GM12878 (cell line): ENCODE measurements at regions not wholly inside any gene's neighbourhood (a gene's known extent, or its start where the extent isn't known, plus 50 kb on each side); places are given as distances from the start of the nearest gene placed in this dataset.

ENCODE experiments used
- ATAC-seq: fragments of 200-7000 bp; cut with Tn5 transposase; 3 replicates; pipeline ENCODE4 v1.9.1; 2020; ENCODE audit warnings: mild to moderate bottlenecking, moderate library complexity
- BruUV-seq: library from RNA; stranded (reverse); fragments of 400-500 nt; replicated peaks from 2 replicates; lab custom pipeline; 2021; lab: Mats Ljungman, UMichigan
- CTCF ChIA-PET: fragments of 300-600 bp; sonication (Branson Sonifier 250); formaldehyde crosslinking; extraction: SDS; loops from one replicate; lab custom pipeline; 2021; ENCODE audit warnings: inconsistent platforms; lab: Yijun Ruan, JAX
- POLR2A ChIA-PET: fragments of 350-600 bp; formaldehyde crosslinking; extraction: SDS; loops from one replicate; lab custom pipeline; 2021; ENCODE audit warnings: inconsistent platforms; lab: Charles Lee
- RAD21 ChIA-PET: fragments of 300-600 bp; sonication (Branson Sonifier 250); formaldehyde crosslinking; loops from one replicate; lab custom pipeline; 2023; ENCODE audit warnings: antibody characterized with exemption; ENCODE audit not compliant: unreplicated experiment; lab: Charles Lee
- SMC1A ChIA-PET: fragments of 300-600 bp; sonication (Branson Sonifier 250); formaldehyde crosslinking; loops from one replicate; lab custom pipeline; 2023; ENCODE audit not compliant: unreplicated experiment, uncharacterized antibody; lab: Charles Lee
- DNase-seq: peaks from one replicate; pipeline ENCODE4 v3.0.0-alpha.2; 2011; ENCODE audit warnings: low read depth, low spot score
- FAIRE-seq: peaks from 3 replicates; lab custom pipeline; 2011; peaks lifted over from hg19 to GRCh38; lab: Jason Lieb, UNC
- H2AFZ ChIP-seq: 2 replicates; pipeline ENCODE4 v1.6.0; 2011; ENCODE audit warnings: low read depth, low read length, control low read depth; ENCODE audit not compliant: control insufficient read depth
- H3K27ac ChIP-seq: 2 replicates; pipeline ENCODE4 v1.5.1; 2011; ENCODE audit warnings: control low read depth; ENCODE audit not compliant: control insufficient read depth, insufficient read depth
- H3K27me3 ChIP-seq, 2 experiments: replicated peaks in 1 of 2; 2 replicates each; pipeline versions ENCODE4 v1.6.0 to v1.6.1; 2011; ENCODE audit warnings: low read length in 1 of 2; ENCODE audit not compliant: control insufficient read depth in 2 of 2, insufficient read depth in 2 of 2
- H3K36me3 ChIP-seq, 2 experiments: 2 replicates each; pipeline ENCODE4 v1.5.1; 2011; ENCODE audit warnings: low read length in 1 of 2; ENCODE audit not compliant: control insufficient read depth in 2 of 2, insufficient read depth in 2 of 2
- H3K4me1 ChIP-seq: 2 replicates; pipeline ENCODE4 v1.6.1; 2011; ENCODE audit warnings: mild to moderate bottlenecking, low read length, moderate library complexity, mixed read lengths; ENCODE audit not compliant: control insufficient read depth, insufficient read depth
- H3K4me2 ChIP-seq: 2 replicates; pipeline ENCODE4 v1.6.0; 2011; ENCODE audit warnings: control low read depth; ENCODE audit not compliant: control insufficient read depth, insufficient read depth
- H3K4me3 ChIP-seq: fragments of 200-600 bp; sonication (generic); 2 replicates; pipeline ENCODE4 v1.5.1; 2016
- H3K79me2 ChIP-seq: 2 replicates; pipeline ENCODE4 v1.6.0; 2011; ENCODE audit warnings: low read length; ENCODE audit not compliant: control insufficient read depth, insufficient read depth
- H3K9ac ChIP-seq: 2 replicates; pipeline ENCODE4 v1.8.0; 2011; ENCODE audit warnings: low read length, control low read depth, mixed read lengths; ENCODE audit not compliant: control insufficient read depth, insufficient read depth
- H3K9me3 ChIP-seq: replicated peaks from 3 replicates; pipeline ENCODE4 v1.5.1; 2011; ENCODE audit warnings: mild to moderate bottlenecking, low read length; ENCODE audit not compliant: control insufficient read depth, insufficient read depth
- H4K20me1 ChIP-seq: 2 replicates; pipeline ENCODE4 v1.6.0; 2011; ENCODE audit not compliant: control insufficient read depth, insufficient read depth
- CREM ChIP-seq: IDR thresholded peaks from 2 replicates; pipeline ENCODE4 v1.6.1; 2014; ENCODE audit warnings: antibody characterized with exemption, low read depth
- EP300 ChIP-seq, 2 experiments: fragments of 150-350 bp in 1 of 2; IDR thresholded peaks; 2 replicates each; pipeline ENCODE4 v1.6.1; 2011 to 2012; ENCODE audit warnings: low read depth in 2 of 2, low read length in 2 of 2, borderline replicate concordance in 1 of 2, improper control_type of control experiment in 1 of 2, inconsistent platforms in 1 of 2; ENCODE audit not compliant: control insufficient read depth in 1 of 2
- FOXK2 ChIP-seq: fragments of 450-650 bp; IDR thresholded peaks from 2 replicates; pipeline ENCODE4 v1.6.1; 2017; ENCODE audit warnings: mild to moderate bottlenecking, moderate library complexity
- KAT2A ChIP-seq: conservative IDR thresholded peaks from 2 replicates; pipeline ENCODE4 v1.6.1; 2011; ENCODE audit warnings: low read depth, low read length; ENCODE audit not compliant: control insufficient read depth
- MTA2 ChIP-seq: fragments of 450-650 bp; IDR thresholded peaks from 2 replicates; pipeline ENCODE4 v1.6.1; 2016; ENCODE audit warnings: low read depth, mild to moderate bottlenecking, moderate library complexity
- MXI1 ChIP-seq: fragments of 150-350 bp; IDR thresholded peaks from 2 replicates; pipeline ENCODE4 v1.6.1; 2011; ENCODE audit warnings: low read depth, mild to moderate bottlenecking, inconsistent platforms, low read length, improper control_type of control experiment
- WGBS: methylation state at CpG from one replicate; pipeline ENCODE4 v1.1.6; 2016; ENCODE audit warnings: low lambda C conversion rate; ENCODE audit not compliant: insufficient replicate concordance, insufficient coverage; ENCODE audit errors: missing lambda C conversion rate; 5-methylcytosine and 5-hydroxymethylcytosine counted together
- in situ Hi-C: fragments of 300-500 bp; cut with MboI; formaldehyde crosslinking; loops from 9 replicates; pipeline ENCODE4 v1.14.3; 2018; ENCODE audit warnings: mixed read lengths
- intact Hi-C: fragments of 100-400 bp; cut with micrococcal nuclease; formaldehyde crosslinking; loops from one replicate; pipeline ENCODE4 v1.14.2; 2022; ENCODE audit not compliant: unreplicated experiment
- TF ChIP-seq, protein P1 (sequence below): IDR thresholded peaks from 2 replicates; pipeline ENCODE4 v1.6.1; 2012; ENCODE audit warnings: low read depth, low read length, improper control_type of control experiment
- TF ChIP-seq, protein P2 (sequence below): fragments of 450-650 bp; formaldehyde crosslinking; IDR thresholded peaks from 2 replicates; pipeline ENCODE4 v1.4.0; 2020; ENCODE audit warnings: mild to moderate bottlenecking, moderate library complexity
- TF ChIP-seq, protein P3 (sequence below): fragments of 450-650 bp; IDR thresholded peaks from 2 replicates; pipeline ENCODE4 v1.6.1; 2017; ENCODE audit warnings: low read depth, mild to moderate bottlenecking, moderate library complexity

DNA sequence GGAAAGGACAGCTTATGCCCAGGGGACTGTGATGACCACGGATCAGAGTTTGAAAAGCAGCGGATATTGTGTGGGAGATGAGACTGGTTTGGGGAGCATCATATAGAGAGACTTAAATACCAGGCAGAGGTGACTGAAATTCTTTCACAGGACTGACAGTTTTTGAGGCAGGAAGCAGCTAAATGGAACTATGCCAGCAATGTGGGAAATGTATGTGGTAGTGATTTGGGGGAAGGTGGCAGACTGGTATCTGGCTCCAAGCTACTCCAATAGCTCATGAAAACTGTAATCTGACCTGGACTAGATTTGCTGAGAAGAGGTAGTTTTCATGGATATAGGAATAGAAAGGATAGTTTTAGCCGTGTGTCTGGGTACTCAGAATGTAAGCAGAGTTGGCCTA lies 592.6 kb downstream of the REEP3 start:
- H4K20me1 ChIP-seq, result no peaks in the 10 kb centered on the region
- ChIA-PET RAD21 (interaction anchor here (1.0 kb wide), 1 partner anchor 10 kb away, joined by 4 read pairs; no protein-coding TSS in a partner anchor), POLR2A (no interaction called here), SMC1A (interaction anchor here (1.2 to 1.6 kb wide), 2 partner anchors 9 to 15 kb away, joined by 4 to 5 read pairs; no protein-coding TSS in a partner anchor), CTCF (interaction anchor here (1.0 to 1.9 kb wide), 4 partner anchors 10 to 182 kb away, joined by 3 to 7 read pairs (median 4); no protein-coding TSS in a partner anchor)
- intact Hi-C loops, result loop anchor here (5.0 to 10.0 kb wide), 2 partner anchors 71 to 181 kb away; no protein-coding TSS in a partner anchor
- FAIRE-seq (no peak), ATAC-seq (no peak), DNase-seq (no peak)
- H3K27ac ChIP-seq, result no peak overlapping the region
- H3K9me3 ChIP-seq, result no peaks in the 10 kb centered on the region
- H3K4me1 ChIP-seq, result no peaks in the 10 kb centered on the region
- H3K4me3 ChIP-seq, result no peak overlapping the region
- H3K27me3 ChIP-seq, result no peaks in the 10 kb centered on the region; a peak in 1 of 4 replicates
- no peaks in the 10 kb centered on the region for H3K36me3 ChIP-seq
- BruUV-seq, result no TSS peak
- in situ Hi-C loops, result no loop called here
- no peak overlapping the region for H3K9ac ChIP-seq
- WGBS, result 19% methylated on average over 3 of the region's 3 CpGs
- H3K79me2 ChIP-seq, result no peaks in the 10 kb centered on the region
- no peak overlapping the region for H2AFZ ChIP-seq
- no peak overlapping the region for H3K4me2 ChIP-seq
- TF ChIP-seq EP300 (IDR thresholded peaks at IDR 0.05; ENCODE audit: borderline replicate concordance in 1 of 2, control insufficient read depth in 1 of 2, low read depth in 2 of 2, low read length in 2 of 2) (no peak), MXI1 (no peak), FOXK2 (no peak)

DNA sequence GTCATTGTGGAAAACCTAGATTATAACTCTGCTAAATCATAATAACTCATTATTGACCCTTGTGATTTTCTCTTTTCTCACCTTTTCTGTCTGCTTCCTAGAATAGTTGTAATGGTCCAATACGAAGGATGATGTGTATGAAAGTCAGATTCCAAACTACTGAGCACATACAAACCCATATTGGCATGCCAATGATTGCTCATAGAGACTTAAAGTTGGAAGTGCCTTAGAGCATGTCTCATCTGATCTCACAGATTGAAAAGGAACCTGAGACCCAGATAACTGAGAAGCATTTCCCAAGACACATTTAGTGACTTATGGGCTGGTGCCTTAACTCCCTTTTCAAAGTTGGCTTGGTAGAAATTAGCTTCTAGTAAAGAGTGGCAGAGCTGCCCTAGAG lies 594.3 kb downstream of the REEP3 start:
- no peaks in the 10 kb centered on the region for H3K9me3 ChIP-seq
- ChIA-PET CTCF (interaction anchor here (0.7 to 1.7 kb wide), 7 partner anchors 12 to 264 kb away, joined by 3 to 8 read pairs (median 3); no protein-coding TSS in a partner anchor), RAD21 (interaction anchor here (1.1 to 1.5 kb wide), 2 partner anchors 144 to 177 kb away, joined by 3 to 4 read pairs; no protein-coding TSS in a partner anchor), SMC1A (interaction anchor here (0.9 kb wide), 1 partner anchor 177 kb away, joined by 3 read pairs; no protein-coding TSS in a partner anchor), POLR2A (interaction anchor here (1.0 kb wide), 1 partner anchor 405 kb away, joined by 3 read pairs; no protein-coding TSS in a partner anchor)
- H3K4me3 ChIP-seq, result no peak overlapping the region
- no peak overlapping the region for H3K27ac ChIP-seq
- intact Hi-C loops, result loop anchor here (10.0 kb wide), 1 partner anchor 179 kb away; no protein-coding TSS in a partner anchor
- in situ Hi-C loops, result no loop called here
- H3K36me3 ChIP-seq, result no peaks in the 10 kb centered on the region
- no TSS peak for BruUV-seq
- no peaks in the 10 kb centered on the region; a peak in 1 of 4 replicates for H3K27me3 ChIP-seq
- H3K4me1 ChIP-seq, result no peaks in the 10 kb centered on the region
- FAIRE-seq, result no peak
- H4K20me1 ChIP-seq, result no peaks in the 10 kb centered on the region
- no peak overlapping the region for H2AFZ ChIP-seq
- 0% methylated on average over 1 of the region's 1 CpG for WGBS
- no peak overlapping the region for H3K9ac ChIP-seq
- DNase-seq, result no peak
- H3K4me2 ChIP-seq, result no peak overlapping the region
- no peak for ATAC-seq
- H3K79me2 ChIP-seq, result no peaks in the 10 kb centered on the region
- TF ChIP-seq, protein P1, sequence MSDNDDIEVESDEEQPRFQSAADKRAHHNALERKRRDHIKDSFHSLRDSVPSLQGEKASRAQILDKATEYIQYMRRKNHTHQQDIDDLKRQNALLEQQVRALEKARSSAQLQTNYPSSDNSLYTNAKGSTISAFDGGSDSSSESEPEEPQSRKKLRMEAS, result no peak
- no peak for TF ChIP-seq KAT2A
- TF ChIP-seq FOXK2, result no peak
- TF ChIP-seq, protein P2, sequence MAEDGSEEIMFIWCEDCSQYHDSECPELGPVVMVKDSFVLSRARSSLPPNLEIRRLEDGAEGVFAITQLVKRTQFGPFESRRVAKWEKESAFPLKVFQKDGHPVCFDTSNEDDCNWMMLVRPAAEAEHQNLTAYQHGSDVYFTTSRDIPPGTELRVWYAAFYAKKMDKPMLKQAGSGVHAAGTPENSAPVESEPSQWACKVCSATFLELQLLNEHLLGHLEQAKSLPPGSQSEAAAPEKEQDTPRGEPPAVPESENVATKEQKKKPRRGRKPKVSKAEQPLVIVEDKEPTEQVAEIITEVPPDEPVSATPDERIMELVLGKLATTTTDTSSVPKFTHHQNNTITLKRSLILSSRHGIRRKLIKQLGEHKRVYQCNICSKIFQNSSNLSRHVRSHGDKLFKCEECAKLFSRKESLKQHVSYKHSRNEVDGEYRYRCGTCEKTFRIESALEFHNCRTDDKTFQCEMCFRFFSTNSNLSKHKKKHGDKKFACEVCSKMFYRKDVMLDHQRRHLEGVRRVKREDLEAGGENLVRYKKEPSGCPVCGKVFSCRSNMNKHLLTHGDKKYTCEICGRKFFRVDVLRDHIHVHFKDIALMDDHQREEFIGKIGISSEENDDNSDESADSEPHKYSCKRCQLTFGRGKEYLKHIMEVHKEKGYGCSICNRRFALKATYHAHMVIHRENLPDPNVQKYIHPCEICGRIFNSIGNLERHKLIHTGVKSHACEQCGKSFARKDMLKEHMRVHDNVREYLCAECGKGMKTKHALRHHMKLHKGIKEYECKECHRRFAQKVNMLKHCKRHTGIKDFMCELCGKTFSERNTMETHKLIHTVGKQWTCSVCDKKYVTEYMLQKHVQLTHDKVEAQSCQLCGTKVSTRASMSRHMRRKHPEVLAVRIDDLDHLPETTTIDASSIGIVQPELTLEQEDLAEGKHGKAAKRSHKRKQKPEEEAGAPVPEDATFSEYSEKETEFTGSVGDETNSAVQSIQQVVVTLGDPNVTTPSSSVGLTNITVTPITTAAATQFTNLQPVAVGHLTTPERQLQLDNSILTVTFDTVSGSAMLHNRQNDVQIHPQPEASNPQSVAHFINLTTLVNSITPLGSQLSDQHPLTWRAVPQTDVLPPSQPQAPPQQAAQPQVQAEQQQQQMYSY (CRISPR knock-in tag), result no peak
- TF ChIP-seq MTA2, result no peak
- no peak for TF ChIP-seq CREM
- TF ChIP-seq, protein P3, sequence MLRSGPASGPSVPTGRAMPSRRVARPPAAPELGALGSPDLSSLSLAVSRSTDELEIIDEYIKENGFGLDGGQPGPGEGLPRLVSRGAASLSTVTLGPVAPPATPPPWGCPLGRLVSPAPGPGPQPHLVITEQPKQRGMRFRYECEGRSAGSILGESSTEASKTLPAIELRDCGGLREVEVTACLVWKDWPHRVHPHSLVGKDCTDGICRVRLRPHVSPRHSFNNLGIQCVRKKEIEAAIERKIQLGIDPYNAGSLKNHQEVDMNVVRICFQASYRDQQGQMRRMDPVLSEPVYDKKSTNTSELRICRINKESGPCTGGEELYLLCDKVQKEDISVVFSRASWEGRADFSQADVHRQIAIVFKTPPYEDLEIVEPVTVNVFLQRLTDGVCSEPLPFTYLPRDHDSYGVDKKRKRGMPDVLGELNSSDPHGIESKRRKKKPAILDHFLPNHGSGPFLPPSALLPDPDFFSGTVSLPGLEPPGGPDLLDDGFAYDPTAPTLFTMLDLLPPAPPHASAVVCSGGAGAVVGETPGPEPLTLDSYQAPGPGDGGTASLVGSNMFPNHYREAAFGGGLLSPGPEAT, result no peak
